HG02642 (cell line): ENCODE measurements at regions not wholly inside any gene's neighbourhood (a gene's known extent, or its start where the extent isn't known, plus 50 kb on each side); places are given as distances from the start of the nearest gene placed in this dataset.

Experiments
- ATAC-seq: cut with Tn5 transposase; IDR thresholded peaks from one replicate; pipeline ENCODE4 v1.9.1; 2021; ENCODE audit warnings: mild to moderate bottlenecking; ENCODE audit not compliant: unreplicated experiment, poor library complexity

DNA sequence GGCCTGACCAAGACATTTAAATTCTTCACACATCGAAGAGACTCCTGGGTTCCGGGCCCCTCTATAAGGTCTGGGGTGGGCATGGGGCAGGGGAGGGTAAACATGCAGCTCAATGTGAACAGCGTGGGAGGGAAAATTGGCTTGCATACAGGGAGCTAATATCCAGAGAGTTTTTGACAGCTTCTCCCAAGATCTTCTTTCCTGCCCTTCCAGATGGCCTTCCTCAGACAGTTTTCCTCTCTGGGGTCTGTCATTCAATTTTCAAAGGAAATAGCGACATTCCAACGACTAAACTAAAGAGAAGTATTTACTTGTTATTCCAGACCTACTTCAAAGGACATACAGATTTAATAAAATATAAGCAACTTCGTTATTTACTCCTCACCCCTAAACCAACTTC lies 1030.6 kb downstream of the MCTP2 start:
- no peak for ATAC-seq

DNA sequence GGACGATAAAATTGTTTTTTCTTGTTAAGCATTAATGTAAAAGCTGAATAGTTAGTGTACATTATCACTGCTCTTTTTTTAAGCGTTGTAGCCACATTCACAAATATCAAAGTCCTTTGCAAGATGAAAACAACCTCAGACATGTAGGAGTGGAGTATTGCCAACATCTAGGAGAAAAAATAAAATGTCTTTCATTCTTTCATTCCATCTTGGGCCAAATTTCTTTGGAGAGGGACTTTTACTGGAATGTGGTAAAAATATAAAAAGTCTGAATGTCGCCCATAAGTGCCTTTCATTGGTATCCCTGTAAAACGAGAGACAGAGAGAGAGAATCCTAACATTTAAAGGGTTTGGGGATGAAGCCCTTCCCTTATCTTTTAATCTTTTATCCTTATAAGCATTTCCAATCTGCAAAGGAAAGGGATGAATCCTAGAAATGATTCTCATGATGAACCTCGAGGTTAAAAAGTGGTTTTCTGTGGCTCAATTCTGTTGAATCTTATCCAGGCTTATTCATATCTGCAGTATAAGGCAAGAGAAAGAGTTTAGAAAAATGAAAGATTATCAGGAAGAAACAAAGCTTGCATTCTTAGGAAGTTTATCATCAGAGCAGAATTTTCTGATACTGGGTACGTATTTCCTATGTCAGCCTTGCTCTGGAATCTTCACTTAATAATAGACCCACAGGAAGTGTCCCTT lies 1031.7 kb downstream of the MCTP2 start:
- no peak for ATAC-seq

DNA sequence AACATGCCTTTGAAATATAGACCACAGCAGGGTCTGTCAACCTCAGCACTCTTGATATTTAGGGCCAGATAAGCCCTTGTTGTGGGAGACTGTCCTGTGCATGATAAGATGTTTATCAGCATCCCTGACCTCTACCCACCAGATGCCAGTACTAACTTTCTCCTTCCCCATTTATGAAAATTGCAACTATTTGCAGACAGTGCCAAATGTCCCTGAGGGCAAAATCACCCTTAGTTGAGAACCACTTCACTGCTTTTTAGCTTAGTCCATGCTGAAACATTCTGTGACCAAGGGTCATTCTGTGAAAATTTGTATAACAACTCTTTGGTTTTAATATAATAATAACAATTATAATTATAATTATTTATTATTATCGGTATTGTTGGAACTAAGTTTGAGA lies 1032.4 kb downstream of the MCTP2 start:
- ATAC-seq, result no peak

DNA sequence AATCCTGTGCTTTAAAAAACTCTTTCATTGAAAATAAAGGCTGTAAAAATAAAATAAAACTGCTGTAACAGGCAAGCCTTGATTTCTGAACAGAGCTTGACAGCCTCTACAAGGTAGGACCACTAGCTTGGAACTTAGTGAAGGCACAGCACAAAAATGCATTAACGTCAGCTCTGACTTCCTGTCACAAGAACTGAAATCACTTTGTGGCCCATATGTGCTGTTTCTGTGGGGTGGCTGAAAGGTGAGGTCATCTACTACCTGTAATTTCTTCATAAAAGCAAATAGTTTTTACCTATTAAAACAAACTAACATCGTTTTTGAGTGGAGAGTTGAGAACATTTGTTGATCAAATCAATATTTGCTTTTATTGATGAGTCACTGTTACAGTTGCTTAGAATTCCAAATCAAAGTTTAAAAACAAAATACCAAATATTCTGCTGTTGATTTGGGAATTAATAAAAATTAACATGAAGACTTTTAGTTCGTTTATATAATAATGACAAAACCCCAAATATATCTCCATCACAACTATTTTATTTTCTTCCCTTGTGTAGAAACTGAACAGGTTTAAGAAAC lies 1034.1 kb downstream of the MCTP2 start:
- ATAC-seq, result no peak

DNA sequence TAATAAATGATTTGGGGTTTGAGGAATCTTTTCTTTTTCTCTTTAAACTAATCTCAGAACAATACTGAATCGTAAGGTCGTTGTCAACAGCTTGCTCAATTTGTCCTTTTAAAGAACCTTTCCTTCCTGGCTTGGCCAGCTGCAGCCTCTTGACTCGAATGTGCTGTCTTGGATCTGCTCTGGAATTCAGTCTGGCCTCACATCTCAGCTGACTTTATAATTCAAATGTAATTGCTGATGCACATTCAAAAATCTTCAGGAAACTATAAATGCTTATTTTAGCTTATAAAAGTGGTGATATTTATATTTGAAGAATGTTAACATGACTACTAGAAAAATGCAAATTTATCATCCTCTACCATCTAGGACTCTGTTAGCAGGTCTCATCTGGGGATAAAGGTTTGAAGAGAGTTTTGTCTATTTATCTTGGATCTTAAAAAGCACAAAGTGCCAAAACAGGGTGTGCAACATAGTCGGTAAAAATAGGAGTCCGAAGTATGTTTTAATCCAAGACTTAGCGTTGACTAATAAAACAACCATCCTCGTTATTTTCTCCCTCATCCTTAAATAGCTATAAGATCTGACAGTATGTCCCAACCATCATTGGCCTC lies 1035.2 kb downstream of the MCTP2 start:
- ATAC-seq, result no peak

DNA sequence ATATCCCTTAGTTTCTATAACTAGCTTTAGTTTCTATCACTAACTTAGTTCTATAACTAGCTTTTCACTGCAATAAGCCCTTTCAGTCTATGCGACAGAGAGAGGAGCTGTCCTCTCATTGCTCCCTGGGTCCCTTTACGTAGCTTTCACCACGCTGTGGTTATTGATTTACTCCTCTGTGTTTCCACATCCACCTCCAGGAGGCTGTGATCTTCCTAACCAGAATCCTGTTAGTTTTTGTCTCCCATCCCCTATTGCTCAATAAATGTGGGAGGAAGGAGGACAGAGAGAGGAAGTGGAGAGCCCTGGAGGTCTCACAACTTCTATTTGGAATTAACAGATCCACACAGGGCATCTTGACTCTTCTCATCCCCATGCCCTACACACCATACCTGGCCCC lies 1036.1 kb downstream of the MCTP2 start:
- no peak for ATAC-seq

DNA sequence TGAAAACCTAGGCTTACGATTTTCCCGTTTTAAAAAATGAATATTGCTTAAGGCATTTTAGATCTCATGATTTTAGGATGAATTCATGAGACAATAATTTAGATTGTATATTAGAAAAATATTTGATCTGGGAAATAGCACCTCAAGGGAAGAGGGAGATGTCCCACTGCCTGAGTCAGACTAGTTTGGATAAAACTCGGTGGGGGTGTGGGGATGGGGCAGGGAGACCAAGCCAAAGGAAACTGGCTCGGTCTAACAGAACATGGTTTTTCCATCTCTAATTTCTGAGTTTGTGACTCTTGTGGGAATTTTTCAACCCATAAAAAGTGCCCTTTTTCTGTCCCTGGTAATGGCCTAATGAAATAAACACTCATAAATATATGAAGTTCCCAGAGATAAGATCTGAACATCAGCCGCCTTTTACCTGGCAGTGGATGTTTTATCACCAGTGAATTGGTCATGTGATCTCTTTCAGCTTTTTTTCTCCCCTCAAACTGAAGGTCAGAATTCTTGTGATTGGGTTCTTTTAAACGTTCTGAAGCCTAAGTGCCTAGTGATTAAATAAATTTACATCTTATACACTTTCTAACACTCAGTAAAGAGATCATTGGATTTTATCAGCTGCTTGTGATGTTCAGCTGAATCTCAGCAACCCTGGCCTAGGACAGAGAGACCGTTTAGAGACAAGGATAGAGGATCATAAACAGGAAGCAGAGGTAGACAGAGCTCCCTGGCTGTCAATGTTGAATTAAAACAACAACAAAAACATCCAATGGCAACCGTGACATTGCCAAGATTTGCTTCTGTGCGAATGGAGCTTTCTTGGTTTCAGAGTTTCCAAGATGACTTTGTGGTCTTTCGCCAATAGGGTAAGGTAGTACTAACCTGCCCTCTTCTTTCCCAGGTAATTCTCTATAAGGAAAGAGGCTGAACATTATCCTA lies 1038.2 kb downstream of the MCTP2 start:
- ATAC-seq, result no peak

DNA sequence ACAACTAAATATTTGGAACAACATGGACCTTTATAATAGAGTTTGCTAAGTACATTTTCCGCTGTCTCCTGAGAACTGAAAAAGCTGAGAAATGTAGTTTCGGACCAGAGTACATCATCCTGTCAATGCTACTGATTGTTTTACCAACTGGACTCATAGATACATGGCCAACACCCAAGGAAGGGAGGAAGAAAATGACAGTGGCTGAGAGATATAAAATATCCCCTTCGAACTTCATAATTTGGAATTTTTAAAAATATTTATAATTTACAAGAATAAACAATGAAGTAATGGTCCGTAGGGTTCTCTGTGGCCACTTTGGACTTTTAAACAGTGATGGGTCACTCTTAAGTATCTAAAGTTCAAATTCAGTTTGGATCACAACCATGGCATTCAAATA lies 1042.7 kb downstream of the MCTP2 start:
- no peak for ATAC-seq

DNA sequence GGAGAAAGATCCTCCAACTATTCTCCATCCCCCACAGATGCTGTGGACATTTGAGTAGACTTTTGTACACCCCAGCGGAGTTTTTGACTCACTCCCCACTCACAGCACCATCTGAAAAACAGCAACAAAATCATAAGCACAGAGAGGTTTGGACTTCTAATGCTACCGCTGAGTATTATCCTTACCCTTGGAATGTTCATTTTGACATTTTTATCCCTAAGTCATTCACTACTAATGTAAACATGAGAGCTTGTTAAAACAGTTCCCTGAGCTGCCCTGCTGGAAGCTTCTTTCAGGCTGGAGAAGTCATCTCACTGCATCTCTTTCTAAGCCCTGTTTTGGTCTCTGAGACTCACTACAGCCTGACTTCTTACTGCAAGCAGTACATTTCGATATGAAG lies 1045.9 kb downstream of the MCTP2 start:
- no peak for ATAC-seq

DNA sequence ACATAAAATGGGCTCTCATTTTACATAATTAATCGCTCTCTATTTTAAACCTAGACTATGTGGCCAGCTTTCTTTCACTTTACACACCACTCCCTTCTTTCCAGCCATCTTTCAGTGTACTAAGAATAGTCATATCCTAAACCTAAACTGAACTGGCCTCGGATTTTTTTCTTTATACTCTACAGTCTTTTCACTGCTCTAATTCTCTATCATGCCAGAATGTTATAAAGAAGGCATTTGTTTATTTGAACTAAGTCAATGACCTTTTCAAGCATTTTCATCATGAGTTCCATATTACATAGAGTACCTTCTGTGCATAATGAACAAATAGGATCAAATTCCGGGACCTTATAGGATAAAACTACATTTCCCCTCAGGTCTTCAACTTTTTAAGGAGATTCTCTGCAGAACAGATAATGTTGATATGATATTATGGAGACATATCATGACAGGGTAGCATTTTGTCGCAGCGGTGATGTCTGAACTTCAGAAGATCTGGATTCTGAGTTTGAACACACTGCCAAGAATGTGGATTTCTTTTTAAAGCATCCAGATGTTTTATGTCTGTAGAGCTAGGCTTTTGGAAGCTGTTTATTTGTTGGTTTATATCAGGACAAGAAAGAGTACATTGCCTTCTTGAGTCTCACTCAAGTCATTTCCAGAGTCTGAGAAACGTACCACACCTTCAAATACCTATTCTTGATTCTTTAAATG lies 1047.3 kb downstream of the MCTP2 start:
- ATAC-seq, result no peak

DNA sequence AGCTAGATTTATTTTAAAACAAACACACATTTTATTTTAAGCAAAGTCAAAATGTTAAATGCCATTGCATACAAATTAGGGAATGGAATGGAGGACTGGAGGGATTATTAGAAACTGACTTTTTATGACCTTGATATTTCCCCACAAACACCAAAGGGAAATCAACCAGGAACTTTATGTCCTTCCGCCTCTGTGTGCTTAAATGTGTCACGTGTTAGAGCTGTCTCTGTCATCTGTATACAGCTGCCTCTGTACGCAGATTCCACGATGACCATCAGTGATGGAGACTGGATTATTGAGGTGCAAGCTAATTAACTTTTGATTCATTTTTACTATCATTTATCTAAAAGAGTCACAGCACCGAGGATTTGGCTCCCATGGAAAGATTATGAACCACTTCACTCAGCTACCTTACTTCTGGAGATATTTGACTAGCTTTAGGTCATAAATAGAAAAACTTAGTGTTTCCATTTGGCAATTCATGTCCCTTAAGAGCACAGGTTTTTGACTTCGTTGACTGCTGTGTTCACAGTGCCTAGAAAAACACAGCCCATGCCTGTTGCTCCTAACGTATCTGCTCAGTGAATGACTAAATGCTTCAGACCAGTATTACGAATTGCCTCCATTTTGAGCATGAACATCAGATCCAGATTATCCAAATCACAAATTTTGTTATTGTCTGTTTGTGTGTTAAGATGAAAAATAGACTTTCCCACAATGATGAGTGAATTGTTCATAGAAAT lies 1048.1 kb downstream of the MCTP2 start:
- no peak for ATAC-seq

DNA sequence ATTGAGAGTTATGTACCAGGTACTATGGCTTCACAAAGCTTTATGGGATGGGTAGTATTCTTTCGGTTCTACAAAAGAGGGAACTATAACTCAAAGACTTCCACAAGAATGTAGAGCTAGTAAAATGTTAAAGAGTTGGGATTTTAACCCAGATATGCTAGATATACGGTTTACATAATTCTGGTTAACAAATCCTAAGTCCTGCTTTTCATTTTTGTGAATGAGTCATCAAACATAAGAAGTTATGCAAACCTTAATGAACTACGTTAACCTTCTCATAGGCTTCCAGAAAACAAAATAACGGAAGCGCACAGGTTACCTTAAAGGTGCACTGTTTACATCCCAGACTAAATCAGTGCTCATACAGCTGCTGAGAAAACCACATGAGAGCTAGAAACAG lies 1049.3 kb downstream of the MCTP2 start:
- no peak for ATAC-seq

DNA sequence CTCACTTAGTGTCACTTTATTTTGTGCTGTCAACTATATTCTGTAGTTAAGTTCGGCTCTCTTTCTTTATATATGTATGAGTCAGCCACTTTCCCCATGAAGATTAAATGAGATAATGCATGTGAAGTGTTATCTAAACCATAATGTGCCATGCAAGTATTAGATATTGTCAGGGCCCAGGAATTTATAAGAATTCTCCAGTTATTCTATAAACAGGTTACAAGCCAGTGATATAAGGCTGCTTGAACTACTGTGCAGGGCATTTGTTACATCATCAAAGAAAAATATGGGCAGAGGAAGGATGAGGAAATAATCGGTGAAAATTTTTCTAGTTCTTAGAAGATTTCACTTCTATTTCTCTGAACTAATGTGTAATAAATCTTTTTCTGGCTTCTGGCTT lies 1049.0 kb upstream of the NR2F2 start:
- ATAC-seq, result no peak

DNA sequence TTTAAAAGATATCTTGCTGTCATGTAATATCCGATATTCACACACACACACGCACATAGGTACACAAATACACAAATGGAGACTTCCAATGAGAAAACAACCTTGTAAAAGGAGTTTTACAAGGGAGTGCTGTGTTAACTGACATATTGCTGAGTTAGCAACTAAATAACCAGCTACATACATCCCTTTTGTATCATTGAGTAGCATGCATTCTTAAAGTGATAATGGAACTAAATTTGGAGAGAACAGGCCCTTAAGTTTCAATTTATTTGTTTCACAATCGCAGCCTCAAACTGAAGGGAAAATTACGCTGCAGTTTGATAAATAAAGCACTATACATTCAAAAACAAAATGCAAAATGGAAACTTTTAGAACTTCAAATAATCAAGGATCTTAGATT lies 1046.0 kb upstream of the NR2F2 start:
- no peak for ATAC-seq

DNA sequence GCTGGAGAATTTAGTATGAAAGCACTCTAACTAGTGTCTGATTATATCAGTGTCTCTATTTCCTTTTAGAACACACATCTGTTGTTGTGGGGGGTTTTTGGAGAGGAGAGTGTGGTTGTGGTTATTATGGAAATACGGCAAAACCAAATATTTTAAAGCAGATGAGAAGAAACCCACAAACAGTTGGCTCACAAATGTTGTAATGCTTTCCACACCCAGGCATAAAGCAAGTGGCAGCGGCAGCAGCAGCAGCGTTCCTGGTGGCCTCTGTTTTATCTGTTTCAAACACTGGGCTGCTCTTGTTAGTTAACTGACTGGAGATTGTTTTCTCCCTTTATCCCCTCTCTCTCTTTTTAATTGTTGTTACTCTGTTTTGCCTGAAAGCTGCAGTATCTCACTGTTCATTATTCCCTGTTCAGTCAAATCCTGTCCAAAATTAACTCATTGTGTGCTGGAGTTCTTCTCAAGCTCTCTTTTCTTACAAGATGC lies 1045.5 kb upstream of the NR2F2 start:
- peak; percentile 43 for ATAC-seq

DNA sequence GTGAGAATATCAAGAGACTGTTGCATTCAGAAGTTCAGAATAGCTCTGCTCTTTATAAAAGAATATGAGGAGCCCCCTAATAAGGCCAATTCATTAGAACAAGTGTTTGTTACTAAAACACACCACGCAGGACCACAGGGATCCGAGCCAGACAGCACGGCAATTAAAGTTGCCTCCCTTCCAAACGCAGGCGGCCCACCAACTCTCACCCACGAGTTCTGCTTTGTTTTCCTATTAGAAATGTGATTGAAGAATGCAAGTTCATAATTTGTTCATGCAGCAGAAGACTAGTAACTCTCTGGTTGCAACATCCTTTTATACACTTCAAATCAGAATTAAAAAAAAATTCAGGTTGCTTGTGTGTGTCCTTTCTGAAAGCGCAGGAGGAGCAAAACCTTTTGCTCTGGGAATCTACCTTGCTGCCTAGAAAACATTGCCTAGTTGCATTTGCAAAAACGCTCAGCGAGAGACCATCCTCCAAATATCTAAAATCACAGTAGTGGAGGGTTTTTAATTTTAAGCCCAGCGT lies 1044.1 kb upstream of the NR2F2 start:
- no peak for ATAC-seq

DNA sequence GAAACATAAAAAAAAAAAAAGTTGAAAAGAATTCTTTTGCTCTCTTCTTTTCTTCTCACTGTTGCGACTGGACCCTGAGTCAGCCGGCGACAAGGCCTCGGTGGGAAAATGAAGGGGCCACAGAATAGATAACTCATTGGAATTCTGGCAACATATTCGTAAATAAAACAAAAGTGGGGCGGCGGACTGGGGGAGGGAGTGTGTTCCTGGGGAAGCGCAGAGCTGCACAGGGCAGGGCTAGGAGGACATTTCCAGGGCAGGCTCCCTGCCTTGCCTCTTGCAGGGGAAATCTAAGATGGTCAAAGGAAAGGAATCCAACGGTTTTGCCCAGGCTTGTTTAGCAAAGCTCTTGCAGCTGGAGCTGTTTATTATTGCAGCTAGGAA lies 1042.8 kb upstream of the NR2F2 start:
- no peak for ATAC-seq

DNA sequence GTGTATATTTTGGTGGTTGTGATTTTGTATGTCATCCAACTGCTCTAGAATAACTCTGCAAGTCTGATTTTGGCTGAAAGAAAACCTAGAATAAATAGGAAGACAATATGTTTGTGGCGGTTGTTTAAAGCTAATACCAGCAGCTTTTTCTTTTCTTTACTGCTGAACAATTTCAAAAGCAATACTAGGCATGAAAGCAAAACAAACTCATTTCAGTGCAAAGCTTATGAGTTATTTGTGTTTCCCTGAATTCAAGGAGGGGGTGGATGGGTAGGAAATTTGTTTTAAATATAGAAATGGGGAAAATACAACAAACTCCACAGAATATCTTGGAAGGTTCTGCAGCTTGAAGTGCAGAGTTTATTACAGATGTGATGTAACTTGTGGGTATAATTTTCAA lies 1041.9 kb upstream of the NR2F2 start:
- ATAC-seq, result no peak
